Activated T-cell treated with anti-CD3 and anti-CD28 coated beads, Interleukin-2, amount 50 U/mL, for 24 hours (primary cell): ENCODE measurements at regions not wholly inside any gene's neighbourhood (a gene's known extent, or its start where the extent isn't known, plus 50 kb on each side); places are given as distances from the start of the nearest gene placed in this dataset.
A peak's percentile ranks its signal among the peaks of the same experiment; 100 is the strongest.
"Not testable (repeated sequence)": the region's sequence is repeated elsewhere in the genome, so short reads cannot be mapped to it uniquely, and the experiment has no call there.

ENCODE experiments used
- DNase-seq: peaks from one replicate; pipeline ENCODE4 v3.0.0-alpha.2; 2020
- H3K27ac Mint-ChIP-seq: 2 replicates; pipeline ENCODE4 v1.8.0; 2020; ENCODE audit warnings: mild to moderate bottlenecking, mixed read lengths
- H3K27me3 Mint-ChIP-seq: 2 replicates; pipeline ENCODE4 v1.8.0; 2020; ENCODE audit warnings: mixed read lengths
- H3K36me3 Mint-ChIP-seq: 2 replicates; pipeline ENCODE4 v1.8.0; 2020; ENCODE audit warnings: low read depth, mixed read lengths
- H3K4me1 Mint-ChIP-seq: 2 replicates; pipeline ENCODE4 v1.8.0; 2020; ENCODE audit warnings: low read depth, mixed read lengths
- H3K4me3 Mint-ChIP-seq: 2 replicates; pipeline ENCODE4 v1.8.0; 2020; ENCODE audit warnings: mild to moderate bottlenecking, moderate library complexity, mixed read lengths
- H3K9me3 Mint-ChIP-seq: 2 replicates; pipeline ENCODE4 v1.8.0; 2020; ENCODE audit warnings: mixed read lengths

GRCh38 chr3:87128006-87128405, 99.1 kb upstream of the CHMP2B start:
- H3K4me3 Mint-ChIP-seq = no peak overlapping the region
- H3K9me3 Mint-ChIP-seq = no peaks in the 10 kb centered on the region
- no peak for DNase-seq
- H3K27ac Mint-ChIP-seq = no peak overlapping the region
- H3K4me1 Mint-ChIP-seq = no peaks in the 10 kb centered on the region
- no peaks in the 10 kb centered on the region for H3K36me3 Mint-ChIP-seq
- H3K27me3 Mint-ChIP-seq = no peaks in the 10 kb centered on the region

GRCh38 chr3:87127281-87127680, 99.8 kb upstream of the CHMP2B start:
- no peak overlapping the region for H3K4me3 Mint-ChIP-seq
- no peaks in the 10 kb centered on the region for H3K4me1 Mint-ChIP-seq
- no peaks in the 10 kb centered on the region for H3K9me3 Mint-ChIP-seq
- H3K27ac Mint-ChIP-seq = no peak overlapping the region
- H3K27me3 Mint-ChIP-seq = no peaks in the 10 kb centered on the region
- no peak for DNase-seq
- H3K36me3 Mint-ChIP-seq = no peaks in the 10 kb centered on the region

- Mint-ChIP-seq H3K27me3 (no peaks in the 10 kb centered on the region), H3K36me3 (no peaks in the 10 kb centered on the region), H3K27ac (no peak overlapping the region), H3K9me3 (no peaks in the 10 kb centered on the region), H3K4me3 (no peak overlapping the region), H3K4me1 (no peaks in the 10 kb centered on the region)
- DNase-seq = no peak
These were observed 100.8 kb upstream of the CHMP2B start for GRCh38 chr3:87126321-87126720.

DNA sequence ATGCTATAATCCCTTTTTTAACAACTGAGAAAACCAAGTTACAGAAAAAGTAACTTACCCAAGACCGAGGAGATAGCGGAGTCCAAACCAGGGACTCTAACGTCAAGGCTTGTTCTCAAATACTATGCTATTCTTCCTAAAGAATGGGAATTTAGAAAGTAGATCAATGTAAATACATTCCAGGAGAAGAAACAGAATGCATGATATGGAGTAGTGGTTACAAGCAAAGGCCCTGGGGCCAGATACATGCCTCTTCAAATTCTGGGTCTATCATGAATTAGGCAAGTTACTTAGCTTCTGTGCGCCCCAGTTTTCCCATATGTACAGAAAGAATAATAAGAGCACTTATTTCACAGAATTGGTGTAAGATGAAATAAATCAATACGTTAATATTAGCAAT, 102.0 kb upstream of the CHMP2B start:
- H3K4me1 Mint-ChIP-seq = no peaks in the 10 kb centered on the region
- DNase-seq = no peak
- H3K27ac Mint-ChIP-seq = no peak overlapping the region
- H3K4me3 Mint-ChIP-seq = no peak overlapping the region
- no peaks in the 10 kb centered on the region for H3K27me3 Mint-ChIP-seq
- H3K36me3 Mint-ChIP-seq = no peaks in the 10 kb centered on the region
- H3K9me3 Mint-ChIP-seq = no peaks in the 10 kb centered on the region

DNA sequence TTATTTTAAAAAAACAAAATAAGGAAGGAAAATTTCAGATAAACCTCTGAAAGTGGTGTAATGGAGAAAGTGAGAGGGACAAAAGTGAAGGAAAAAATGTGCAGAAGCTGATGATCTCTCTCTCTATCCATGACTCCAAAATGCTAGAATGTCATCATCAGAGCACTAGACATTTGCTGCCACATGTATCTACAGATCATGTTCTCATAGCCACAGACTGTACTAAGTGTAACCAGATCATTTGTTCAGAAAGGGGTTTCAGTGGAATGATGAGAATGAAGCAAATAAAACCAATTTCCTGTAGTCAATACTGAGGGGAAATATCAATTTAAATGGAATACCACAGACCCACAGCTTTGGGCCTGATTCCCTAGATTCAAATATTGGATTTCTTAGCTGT, 104.3 kb upstream of the CHMP2B start:
- no peaks in the 10 kb centered on the region for H3K4me1 Mint-ChIP-seq
- no peaks in the 10 kb centered on the region for H3K36me3 Mint-ChIP-seq
- H3K27ac Mint-ChIP-seq = no peak overlapping the region
- no peak overlapping the region for H3K4me3 Mint-ChIP-seq
- no peaks in the 10 kb centered on the region for H3K9me3 Mint-ChIP-seq
- no peaks in the 10 kb centered on the region for H3K27me3 Mint-ChIP-seq
- DNase-seq = no peak

DNA sequence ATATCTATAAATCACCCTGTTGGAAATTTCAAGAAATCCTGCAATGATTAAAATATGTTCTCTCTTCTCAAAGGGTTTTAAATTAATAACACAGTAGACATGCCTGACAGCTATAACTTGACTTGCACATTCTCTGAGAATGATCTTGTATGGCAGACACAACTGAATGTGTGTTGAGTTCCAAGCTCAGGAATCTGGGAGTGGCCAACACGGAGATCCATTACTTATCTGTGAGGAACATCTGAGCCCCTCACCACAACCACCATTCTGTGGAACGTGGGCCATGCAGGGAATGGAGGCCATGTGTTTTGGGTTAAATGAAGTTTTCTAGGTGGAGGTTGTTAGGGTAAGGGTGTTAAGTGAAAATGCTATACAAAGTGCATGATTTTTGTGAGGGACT, 105.3 kb upstream of the CHMP2B start:
- no peak for DNase-seq
- Mint-ChIP-seq H3K4me3 (no peak overlapping the region), H3K4me1 (no peaks in the 10 kb centered on the region), H3K36me3 (no peaks in the 10 kb centered on the region), H3K27ac (no peak overlapping the region), H3K9me3 (no peaks in the 10 kb centered on the region), H3K27me3 (no peaks in the 10 kb centered on the region)

DNA sequence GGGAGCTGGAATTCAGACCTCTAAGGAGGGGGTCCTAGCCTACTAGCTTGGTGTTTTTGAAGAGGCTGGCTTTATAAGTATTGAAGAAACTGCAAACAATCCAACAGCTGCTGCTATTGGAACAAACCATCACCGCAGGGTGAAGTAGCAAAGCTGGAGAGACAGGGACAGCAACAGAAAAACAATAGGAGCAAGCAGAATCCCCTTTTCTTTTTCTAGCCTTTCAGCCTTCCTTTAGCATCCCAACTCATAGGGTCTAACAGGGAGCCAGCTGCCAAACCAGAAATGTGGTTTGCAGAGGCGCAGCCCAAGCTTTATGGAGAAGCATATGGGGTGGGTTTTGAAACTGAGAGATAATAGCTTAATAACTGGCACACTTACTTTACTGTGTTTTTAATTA, 106.2 kb upstream of the CHMP2B start:
- H3K27me3 Mint-ChIP-seq = no peaks in the 10 kb centered on the region
- H3K4me1 Mint-ChIP-seq = no peaks in the 10 kb centered on the region
- H3K4me3 Mint-ChIP-seq = no peak overlapping the region
- H3K27ac Mint-ChIP-seq = no peak overlapping the region
- no peaks in the 10 kb centered on the region for H3K9me3 Mint-ChIP-seq
- DNase-seq = no peak
- H3K36me3 Mint-ChIP-seq = no peaks in the 10 kb centered on the region

GRCh38 chr3:87120236-87120635, 106.9 kb upstream of the CHMP2B start:
- no peak for DNase-seq
- Mint-ChIP-seq H3K4me3 (no peak overlapping the region), H3K27me3 (no peaks in the 10 kb centered on the region), H3K4me1 (no peaks in the 10 kb centered on the region), H3K27ac (no peak overlapping the region), H3K36me3 (no peaks in the 10 kb centered on the region), H3K9me3 (no peaks in the 10 kb centered on the region)

DNA sequence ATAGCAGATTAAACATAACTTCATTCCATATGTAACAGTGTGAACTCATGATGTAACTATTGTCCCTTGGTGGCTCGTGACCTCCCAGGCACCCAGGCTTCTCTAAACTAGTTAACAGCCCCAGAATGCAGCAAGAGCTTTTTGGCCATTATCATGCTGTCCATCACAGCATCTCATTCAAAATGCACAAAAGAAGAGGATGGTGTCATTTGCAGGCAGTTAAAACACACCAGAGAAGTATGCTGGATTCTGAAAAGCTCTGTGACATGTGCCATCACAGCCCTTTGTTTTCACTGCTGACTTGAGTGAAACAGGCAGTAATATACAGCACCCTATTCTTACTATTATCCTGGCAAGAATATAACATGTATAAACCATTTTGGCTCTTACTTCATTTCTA, 117.6 kb upstream of the CHMP2B start:
- no peak for DNase-seq
- peaks cover 5% of the 10 kb centered on the region for H3K9me3 Mint-ChIP-seq
- H3K27ac Mint-ChIP-seq = no peak overlapping the region
- H3K36me3 Mint-ChIP-seq = no peaks in the 10 kb centered on the region
- H3K27me3 Mint-ChIP-seq = no peaks in the 10 kb centered on the region
- H3K4me1 Mint-ChIP-seq = no peaks in the 10 kb centered on the region
- H3K4me3 Mint-ChIP-seq = no peak overlapping the region

DNA sequence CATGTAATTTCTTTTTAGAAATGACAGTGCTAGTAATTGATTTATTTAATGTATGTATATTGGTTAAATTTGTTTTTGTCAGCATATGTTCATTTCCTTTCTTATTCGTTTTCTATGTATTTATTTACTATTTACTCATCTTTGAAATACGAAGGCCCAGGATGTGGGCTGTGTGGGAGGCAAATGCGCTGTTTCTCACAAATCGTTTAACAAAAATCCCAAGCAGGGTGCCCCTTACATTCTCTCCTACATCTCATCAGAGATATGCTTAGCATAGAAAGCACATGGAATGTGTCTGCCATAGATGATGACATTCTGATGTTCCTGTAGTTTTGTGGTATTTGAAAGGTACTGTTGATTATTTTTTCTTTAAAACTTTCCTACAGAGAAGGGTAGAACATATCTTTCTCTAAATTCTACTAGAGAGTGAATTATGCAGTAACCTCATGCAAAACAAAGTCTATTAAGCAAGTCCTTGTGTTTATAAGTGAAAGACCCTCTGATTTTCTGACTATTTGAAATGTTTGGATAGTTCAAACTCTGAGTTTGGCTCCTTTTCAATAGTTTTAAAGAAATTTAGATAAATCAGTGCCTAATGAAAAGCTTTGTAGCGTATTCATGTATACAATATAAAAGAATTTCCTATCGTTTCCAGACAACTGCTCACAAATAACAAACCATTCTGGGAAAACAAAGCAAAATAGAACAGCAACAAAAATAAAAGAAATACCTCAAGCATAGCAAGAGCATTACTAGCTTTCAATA, 111.1 kb upstream of the VGLL3 start:
- Mint-ChIP-seq H3K27me3 (no peaks in the 10 kb centered on the region), H3K9me3 (peaks cover 5% of the 10 kb centered on the region), H3K36me3 (no peaks in the 10 kb centered on the region), H3K4me3 (no peak overlapping the region), H3K27ac (no peak overlapping the region), H3K4me1 (no peaks in the 10 kb centered on the region)
- no peak for DNase-seq

- not testable (repeated sequence) for H3K27ac Mint-ChIP-seq, H3K9me3 Mint-ChIP-seq, H3K4me3 Mint-ChIP-seq, H3K27me3 Mint-ChIP-seq, H3K36me3 Mint-ChIP-seq, H3K4me1 Mint-ChIP-seq, DNase-seq
These were observed 106.8 kb upstream of the VGLL3 start for GRCh38 chr3:87097733-87098132.

DNA sequence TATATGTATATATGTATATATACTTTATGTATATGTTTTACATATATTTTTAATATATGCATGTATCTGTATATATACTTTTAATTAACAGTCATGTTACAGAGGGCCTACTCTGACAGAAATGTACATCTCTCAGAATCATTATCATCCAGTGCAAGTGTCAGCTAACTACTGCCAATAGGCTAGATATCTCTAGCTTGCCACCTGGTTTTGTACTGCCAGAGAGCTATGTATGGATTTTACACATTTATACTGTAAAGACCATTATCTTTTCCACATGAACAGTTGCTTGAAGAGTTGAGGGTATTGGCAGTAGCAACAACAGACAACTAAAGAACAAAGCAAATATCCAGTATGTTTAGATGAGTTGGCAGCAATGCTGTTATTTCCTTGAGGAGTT, 99.7 kb upstream of the VGLL3 start:
- no peak for DNase-seq
- Mint-ChIP-seq H3K27ac (no peak overlapping the region), H3K36me3 (no peaks in the 10 kb centered on the region), H3K9me3 (peaks cover 3% of the 10 kb centered on the region), H3K4me3 (no peak overlapping the region), H3K4me1 (peaks cover 12% of the 10 kb centered on the region), H3K27me3 (peaks cover 16% of the 10 kb centered on the region)

DNA sequence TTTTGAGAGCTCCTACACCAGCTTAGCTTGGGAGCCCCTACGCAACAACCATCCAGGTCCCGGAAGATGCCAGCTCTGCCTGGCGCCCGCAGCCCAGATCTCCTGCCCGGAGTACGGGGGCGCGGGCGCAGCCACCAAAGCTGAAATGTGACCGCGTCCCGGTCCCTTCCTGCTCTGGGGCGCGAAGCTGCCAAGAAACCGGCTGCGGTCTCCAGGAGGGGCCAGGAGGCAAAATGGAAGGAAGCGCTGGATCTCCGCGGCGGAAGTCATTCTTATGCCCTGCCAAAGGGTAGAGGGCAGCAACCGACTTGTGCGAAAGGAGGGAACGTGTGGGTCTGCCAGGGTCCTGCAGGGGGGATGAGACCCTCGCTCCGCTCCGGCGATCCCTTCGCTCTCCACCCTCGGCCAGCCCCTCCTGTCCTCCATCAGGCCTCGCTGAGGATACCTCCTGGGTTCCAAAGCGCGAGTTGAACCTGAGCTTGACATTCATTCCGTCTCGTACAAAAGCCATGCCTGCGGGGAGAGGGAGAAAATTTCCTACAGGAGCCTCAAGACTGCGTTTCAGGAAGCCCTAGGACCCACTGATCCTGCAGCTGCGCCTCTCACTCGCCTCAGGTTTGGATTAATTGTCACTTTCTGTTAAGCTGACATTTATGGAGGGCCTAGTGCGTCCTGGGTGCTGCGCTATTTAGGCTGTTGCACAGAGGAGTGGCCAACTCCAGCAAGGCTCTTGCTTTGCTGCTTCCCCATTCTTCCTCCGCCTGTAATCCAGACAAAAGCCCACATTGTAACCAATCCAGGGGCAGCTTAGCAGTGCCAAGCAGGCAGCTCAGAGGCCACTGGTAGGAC, 98.3 kb upstream of the VGLL3 start:
- no peaks in the 10 kb centered on the region for H3K36me3 Mint-ChIP-seq
- H3K27me3 Mint-ChIP-seq = peaks cover 16% of the 10 kb centered on the region
- H3K4me3 Mint-ChIP-seq = peak overlapping the region; percentile 70
- peaks cover 14% of the 10 kb centered on the region for H3K4me1 Mint-ChIP-seq
- H3K27ac Mint-ChIP-seq = no peak overlapping the region
- no peaks in the 10 kb centered on the region for H3K9me3 Mint-ChIP-seq
- DNase-seq = peak; percentile 31

GRCh38 chr3:87088430-87088992, 97.6 kb upstream of the VGLL3 start:
- Mint-ChIP-seq H3K27me3 (peaks cover 16% of the 10 kb centered on the region), H3K36me3 (no peaks in the 10 kb centered on the region), H3K4me1 (peaks cover 14% of the 10 kb centered on the region), H3K27ac (no peak overlapping the region), H3K4me3 (peak overlapping the region; percentile 70), H3K9me3 (no peaks in the 10 kb centered on the region)
- no peak for DNase-seq

DNA sequence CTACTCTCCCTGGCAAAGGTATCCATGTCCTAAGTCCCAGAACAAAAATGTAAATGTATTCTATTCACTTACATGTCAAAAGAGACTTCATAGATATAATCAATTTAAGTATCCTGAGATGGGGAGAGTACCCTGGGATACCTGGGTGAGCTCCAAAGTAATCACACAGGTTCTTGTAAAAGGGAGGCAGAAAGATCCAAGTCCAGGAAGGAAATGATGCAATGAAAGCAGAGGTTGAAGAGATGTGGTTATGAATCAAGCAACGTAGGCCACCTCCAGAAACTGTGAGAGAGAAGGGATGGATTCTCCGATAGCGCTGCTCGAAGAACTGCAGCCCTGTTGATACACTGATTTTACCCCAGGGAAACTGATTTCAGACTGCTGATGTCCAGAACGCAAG, 93.9 kb upstream of the VGLL3 start:
- H3K9me3 Mint-ChIP-seq = no peaks in the 10 kb centered on the region
- H3K4me3 Mint-ChIP-seq = no peak overlapping the region
- no peak for DNase-seq
- peaks cover 12% of the 10 kb centered on the region for H3K27me3 Mint-ChIP-seq
- no peak overlapping the region for H3K27ac Mint-ChIP-seq
- H3K4me1 Mint-ChIP-seq = peaks cover 13% of the 10 kb centered on the region
- no peaks in the 10 kb centered on the region for H3K36me3 Mint-ChIP-seq
